Amniotic stem cell (primary cell): ENCODE measurements at regions not wholly inside any gene's neighbourhood (a gene's known extent, or its start where the extent isn't known, plus 50 kb on each side); places are given as distances from the start of the nearest gene placed in this dataset.
"Not testable (repeated sequence)": the region's sequence is repeated elsewhere in the genome, so short reads cannot be mapped to it uniquely, and the experiment has no call there.

ENCODE experiments used
- DNase-seq: peaks from one replicate; lab custom pipeline; 2025; lab: John Stamatoyannopoulos, UW

DNA sequence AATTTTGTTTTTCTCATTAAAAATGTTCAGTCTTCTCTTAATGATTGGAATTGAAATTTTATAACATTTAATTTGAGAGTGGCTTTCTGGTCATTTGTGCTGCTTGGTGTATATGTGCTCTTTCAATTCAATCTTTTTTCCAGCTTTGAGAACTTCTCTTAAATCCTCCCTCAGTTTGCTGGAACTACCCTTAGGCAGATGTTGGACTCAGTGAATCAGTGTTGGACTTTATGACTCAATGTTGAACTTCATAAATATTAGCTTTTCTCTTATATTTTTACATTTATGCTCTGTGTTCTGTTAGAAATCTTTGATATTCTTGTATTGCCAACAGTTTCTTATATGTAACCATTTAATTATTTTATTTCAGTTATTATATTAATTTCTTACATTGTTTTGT lies 935.5 kb upstream of the FBXO33 start:
- DNase-seq = no peak

DNA sequence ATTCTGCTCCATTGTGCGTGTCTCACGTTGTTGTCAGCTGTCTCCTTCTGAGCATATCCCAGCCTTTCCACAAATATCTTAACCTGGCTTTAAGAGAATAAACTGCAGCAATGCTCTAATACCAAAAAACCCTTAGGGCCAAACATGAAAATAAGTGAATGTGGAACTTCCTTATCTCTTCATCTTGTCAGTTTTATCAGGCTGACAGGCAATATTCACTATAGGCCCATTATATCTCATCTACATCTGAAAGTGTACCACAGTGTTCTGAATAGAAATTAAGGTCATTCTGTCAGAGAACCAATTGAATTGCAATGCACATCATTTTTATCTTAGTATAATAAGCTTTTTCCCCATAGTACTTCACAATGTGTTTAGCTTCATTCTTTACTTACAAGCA lies 933.1 kb upstream of the FBXO33 start:
- no peak for DNase-seq

DNA sequence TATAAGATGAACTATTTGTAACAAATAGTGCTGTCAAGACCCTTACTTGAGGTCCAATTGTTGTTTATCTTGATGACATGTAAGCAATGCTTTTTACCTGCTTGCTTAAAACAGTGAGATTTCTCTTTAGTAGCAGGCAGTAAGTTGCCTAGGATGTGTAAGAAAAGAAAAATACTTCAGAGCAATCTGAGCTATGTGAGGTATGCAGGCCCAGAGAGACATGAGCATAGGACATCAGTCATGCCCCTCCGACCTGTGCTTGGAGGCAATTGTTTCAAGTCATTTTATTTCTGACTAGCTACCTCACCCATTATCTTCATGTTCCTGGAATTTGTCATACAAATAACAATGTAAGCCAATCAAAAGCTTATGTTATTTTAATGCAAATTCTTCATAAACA lies 930.6 kb upstream of the FBXO33 start:
- no peak for DNase-seq

DNA sequence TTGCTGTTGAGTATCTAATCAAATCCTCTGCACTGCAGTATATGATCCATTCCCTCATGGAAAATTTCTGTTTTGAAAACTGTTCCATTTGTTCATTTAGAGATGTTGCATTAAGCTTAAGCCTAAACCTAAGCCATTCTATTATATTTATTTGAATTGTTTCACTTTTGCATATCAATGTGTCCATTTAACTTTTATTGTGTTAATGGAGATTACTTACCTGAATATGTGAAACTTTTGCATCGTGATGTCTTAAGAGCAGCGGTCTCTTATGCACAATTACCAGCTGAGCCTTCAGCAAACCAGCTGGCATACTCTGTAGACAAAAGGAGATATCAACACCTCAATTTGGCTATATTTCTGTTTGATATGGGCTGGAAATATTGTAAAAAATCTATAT lies 922.5 kb upstream of the FBXO33 start:
- no peak for DNase-seq

DNA sequence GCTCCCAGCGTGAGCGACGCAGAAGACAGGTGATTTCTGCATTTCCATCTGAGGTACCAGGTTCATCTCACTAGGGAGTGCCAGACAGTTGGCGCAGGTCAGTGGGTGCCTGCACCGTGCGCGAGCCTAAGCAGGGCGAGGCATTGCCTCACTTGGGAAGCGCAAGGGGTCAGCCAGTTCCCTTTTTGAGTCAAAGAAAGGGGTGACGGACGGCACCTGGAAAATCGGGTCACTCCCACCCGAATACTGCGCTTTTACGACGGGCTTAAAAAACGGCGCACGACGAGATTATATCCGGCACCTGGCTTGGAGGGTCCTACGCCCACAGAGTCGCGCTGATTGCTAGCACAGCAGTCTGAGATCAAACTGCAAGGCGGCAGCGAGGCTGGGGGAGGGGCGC lies 915.9 kb upstream of the FBXO33 start:
- not testable (repeated sequence) for DNase-seq

DNA sequence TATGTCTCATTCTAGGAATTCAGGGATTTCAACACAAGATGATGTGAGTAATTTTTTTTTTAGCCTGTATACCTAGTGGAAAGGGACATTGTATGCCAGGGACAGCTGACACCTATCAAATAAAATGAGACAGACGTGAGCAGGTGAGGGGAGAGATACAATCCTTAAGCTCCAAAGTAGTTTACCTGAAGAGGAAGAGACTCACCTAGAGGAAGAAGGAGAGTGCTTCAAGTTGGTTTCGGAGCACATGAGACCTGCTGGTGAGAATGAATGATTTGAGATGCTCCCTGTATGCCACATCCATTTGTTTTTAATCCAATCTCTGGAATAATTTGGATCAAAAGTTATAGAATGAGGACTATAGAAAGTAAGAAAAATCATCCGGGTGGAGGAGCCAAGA lies 915.4 kb upstream of the FBXO33 start:
- DNase-seq = no peak

- no peak for DNase-seq
These were observed 914.0 kb upstream of the FBXO33 start for GRCh38 chr14:40346275-40346674.

GRCh38 chr14:40345334-40345733 lies 913.1 kb upstream of the FBXO33 start:
- no peak for DNase-seq

- DNase-seq = no peak
These were observed 908.5 kb upstream of the FBXO33 start for GRCh38 chr14:40340708-40341107.

GRCh38 chr14:40336846-40337245 lies 904.6 kb upstream of the FBXO33 start:
- no peak for DNase-seq

GRCh38 chr14:40326519-40326918 lies 894.3 kb upstream of the FBXO33 start:
- DNase-seq = not testable (repeated sequence)

DNA sequence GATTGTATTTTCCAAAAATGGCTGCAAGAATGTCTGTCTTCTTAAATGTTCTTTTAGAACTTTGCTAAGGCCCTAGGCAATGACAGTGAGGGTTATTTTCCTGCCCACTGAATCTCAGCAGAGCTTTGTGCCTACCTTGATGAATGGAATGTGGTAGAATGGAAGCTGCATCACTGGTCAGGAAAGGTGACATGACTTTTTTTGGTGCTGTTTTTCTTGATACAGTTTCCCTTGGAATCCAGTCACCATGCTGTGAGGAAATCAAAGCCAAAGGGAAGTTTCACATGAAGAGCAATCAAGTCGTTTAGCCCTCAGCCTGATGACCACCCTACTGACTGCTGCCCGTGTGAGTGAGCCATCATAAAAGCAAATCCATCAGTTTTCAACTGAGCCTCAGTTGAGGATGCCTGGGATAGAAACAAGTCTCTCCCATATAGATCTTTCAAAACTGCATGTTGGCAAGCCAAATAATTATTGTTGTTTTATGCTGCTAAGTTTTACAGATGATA lies 886.0 kb upstream of the FBXO33 start:
- no peak for DNase-seq

GRCh38 chr14:40317690-40318089 lies 885.5 kb upstream of the FBXO33 start:
- DNase-seq = no peak

- DNase-seq = no peak
These were observed 880.1 kb upstream of the FBXO33 start for GRCh38 chr14:40312296-40312695.

GRCh38 chr14:40309124-40309523 lies 876.9 kb upstream of the FBXO33 start:
- DNase-seq = no peak

DNA sequence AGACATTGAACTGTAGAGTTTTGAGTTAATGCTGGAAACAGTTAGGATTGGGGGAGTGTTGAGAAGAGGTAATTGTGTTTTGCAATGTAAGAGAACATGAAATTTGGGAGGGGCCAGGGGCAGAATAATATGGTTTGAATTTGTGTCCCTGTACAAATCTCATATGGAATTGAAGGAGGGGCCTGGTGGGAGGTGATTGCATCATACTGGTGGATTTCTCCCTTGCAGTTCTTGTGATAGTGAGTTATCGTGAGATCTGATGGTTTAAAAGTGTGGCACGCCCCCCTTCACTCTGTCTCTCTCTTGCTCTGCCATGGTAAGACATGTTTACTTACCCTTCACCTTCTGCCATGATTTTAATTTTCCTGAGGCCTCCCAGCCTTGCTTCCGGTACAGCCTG lies 876.0 kb upstream of the FBXO33 start:
- DNase-seq = no peak

GRCh38 chr14:40296821-40297220 lies 864.6 kb upstream of the FBXO33 start:
- DNase-seq = no peak

GRCh38 chr14:40292664-40293063 lies 860.4 kb upstream of the FBXO33 start:
- no peak for DNase-seq

DNA sequence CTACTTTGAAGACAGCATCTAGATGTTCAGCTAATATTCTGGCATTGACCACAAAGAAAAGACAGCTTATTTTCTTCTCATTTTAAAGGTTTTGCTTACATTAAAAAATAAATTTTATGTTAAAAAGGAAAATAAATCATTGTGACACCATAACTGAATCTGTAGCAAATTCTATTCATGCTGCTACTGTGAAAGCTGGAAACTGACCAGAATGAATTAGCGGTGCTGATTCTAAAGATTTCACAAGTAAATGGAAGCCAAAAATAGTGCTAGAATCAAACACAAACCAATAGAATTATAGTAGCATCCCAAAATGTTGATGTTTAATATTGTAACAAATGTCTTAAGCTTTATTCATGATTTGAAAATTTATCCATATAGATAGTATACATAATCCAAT lies 850.0 kb upstream of the FBXO33 start:
- DNase-seq = no peak

GRCh38 chr14:40280652-40281051 lies 848.4 kb upstream of the FBXO33 start:
- no peak for DNase-seq

- DNase-seq = no peak
These were observed 841.2 kb upstream of the FBXO33 start for GRCh38 chr14:40273417-40273816.

- DNase-seq = no peak
These were observed 839.2 kb upstream of the FBXO33 start for GRCh38 chr14:40271480-40271879.

GRCh38 chr14:40269436-40269835 lies 837.2 kb upstream of the FBXO33 start:
- no peak for DNase-seq

DNA sequence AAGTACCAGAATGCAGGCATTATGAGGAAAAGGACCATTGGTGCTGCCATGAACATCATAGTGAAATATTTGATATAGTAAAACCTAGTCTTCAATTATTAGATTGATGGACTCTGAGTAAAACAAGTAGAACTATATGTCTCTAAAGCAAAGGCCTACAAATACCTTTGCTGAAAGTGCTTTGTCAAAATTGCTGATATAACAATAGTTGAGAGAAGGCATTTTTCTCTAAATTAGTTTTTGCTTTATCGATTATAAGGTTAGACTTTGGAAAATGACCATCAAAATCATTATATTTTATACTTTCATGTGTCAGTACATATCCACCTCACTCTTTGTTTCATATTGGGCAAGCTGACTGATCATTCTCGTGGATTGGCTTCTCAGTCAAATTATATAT lies 836.0 kb upstream of the FBXO33 start:
- DNase-seq = no peak

- DNase-seq = no peak
These were observed 832.9 kb upstream of the FBXO33 start for GRCh38 chr14:40265096-40265495.
